GM21619 (cell line): ENCODE measurements at regions not wholly inside any gene's neighbourhood (a gene's known extent, or its start where the extent isn't known, plus 50 kb on each side); places are given as distances from the start of the nearest gene placed in this dataset.

Experiments
- ATAC-seq: cut with Tn5 transposase; IDR thresholded peaks from one replicate; pipeline ENCODE4 v1.9.1; 2021; ENCODE audit not compliant: unreplicated experiment

GRCh38 chr10:128833671-128834070 is 633.4 kb upstream of the MGMT start:
- no peak for ATAC-seq

- ATAC-seq = no peak
Observed at GRCh38 chr10:128835361-128835760, 631.7 kb upstream of the MGMT start.

DNA sequence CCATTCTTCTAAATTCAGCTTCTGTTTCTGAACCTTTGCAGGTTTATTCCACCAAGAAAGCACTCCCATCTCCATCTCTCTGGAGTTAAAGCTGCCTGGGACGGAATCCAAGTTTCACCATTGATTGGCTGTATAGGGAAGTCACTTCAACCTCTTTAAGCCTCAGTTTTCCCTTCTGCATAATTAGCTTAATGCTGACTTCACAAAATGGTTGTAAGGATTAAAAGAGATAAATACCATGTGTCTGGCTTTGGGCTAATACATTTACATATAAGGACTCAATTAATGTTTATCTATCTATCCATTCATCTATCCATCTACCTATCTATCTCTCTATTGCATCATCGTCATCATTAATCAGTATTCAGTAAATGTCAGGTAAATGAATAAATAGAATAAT is 629.6 kb upstream of the MGMT start:
- no peak for ATAC-seq

GRCh38 chr10:128839134-128839533 is 627.9 kb upstream of the MGMT start:
- no peak for ATAC-seq

DNA sequence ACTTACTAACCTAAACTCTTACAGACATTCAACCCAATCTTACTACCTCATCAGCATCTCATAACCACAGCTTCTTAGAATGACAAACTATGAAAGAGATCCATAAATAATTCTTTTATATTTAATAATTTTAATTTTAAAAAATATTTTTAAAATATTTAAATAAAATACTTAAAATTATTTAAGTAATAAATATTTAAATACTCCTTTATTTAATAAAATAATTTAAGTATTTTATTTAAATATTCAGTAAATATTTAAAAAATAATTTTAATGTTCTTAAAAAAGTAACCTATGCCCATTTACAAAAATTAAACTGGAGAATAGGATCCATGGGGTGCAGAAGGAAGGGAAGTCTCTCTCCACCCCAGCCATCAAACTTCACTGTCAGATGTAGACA is 627.3 kb upstream of the MGMT start:
- ATAC-seq = no peak

DNA sequence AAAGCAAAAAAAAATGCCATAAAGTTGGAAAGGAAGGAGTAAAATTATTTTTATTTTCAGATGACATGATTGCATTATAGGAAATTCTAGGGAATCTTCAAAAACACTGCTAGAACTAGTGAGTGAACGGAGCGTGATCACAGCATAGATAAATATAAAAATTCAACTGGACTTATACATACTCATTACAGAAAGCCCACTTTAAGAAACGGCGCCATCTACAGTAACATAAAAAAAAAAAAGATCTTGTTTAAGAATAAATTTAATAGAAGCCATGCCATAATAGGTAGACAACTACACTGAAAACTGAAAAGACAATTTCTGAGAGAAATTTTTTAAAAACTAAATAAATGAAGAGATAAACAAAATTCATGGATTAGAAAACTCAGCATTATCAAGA is 623.1 kb upstream of the MGMT start:
- no peak for ATAC-seq

DNA sequence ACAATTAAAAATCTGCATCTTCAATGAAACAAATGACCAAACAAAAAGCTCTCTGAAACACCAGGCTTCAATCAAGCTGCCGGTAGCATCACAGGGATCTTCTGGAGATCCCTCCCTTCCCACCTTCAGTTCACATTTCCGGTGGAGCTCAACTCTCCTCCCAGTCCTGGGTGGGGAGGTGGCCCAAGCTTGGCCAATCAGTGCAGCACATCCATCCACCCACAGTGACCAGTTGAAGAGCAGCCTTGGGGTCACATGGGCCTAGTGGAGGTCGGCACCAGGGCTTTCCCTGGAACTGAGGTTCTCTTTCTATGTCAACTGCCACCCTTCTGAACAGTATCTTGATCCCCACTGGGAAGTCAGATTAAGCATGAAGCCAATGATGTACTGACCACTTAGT is 620.1 kb upstream of the MGMT start:
- ATAC-seq = no peak

DNA sequence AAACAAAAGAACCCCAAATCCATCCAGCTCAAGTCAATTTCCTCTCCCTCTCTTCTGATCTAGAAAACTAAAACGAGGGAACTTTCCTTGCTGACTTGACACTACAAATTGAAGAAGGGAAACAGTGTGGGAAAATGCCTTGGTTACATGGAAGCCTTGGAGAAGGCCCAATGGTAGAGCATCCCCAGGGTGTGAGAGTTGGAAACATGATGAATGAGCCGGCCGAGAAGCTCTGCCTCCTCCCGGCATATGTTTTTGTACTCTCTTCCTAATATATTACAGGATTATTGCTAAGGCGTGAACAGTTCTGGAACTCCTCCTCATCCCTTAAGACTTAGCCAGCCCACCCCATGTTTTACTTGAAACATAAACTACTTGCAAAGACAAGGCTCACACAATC is 618.2 kb upstream of the MGMT start:
- no peak for ATAC-seq

GRCh38 chr10:128850647-128851046 is 616.4 kb upstream of the MGMT start:
- no peak for ATAC-seq

DNA sequence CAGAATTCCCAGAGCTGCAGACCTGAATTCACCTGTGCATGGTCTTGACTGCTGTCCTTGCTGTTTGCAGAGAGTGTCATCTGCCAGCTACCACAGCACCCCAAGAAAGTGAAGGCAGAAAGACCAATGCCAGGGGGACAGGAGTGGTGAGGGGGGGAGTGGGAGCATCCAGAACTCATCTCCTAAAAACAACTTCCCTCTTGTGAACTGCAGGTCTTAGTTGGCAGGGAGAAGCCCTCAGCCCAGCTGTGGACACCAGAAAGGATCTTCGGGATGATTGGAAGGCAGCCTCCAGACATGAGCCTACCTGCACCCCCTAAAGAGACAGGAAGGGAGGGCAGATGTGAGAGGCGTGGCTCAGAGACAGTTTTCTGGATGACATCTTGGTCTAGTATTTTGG is 615.8 kb upstream of the MGMT start:
- no peak for ATAC-seq

DNA sequence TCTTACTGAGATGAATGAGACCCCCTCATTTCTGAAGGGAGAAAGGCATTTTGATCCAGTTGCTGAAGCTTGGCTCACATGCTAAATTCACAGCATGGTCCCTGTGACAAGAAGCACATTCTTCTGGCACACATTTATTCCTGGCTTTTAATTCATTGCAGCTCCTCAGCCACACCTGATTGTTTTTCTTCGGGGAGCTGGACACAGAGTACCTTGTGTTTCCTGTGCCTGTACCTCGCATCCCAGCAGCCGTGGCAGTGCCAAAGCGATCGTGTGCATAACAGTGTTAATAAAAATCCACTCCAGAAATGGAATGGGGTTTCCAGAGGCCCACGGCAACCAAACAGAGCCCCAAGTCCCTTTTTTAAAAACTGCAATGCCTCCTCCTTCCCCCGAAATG is 615.3 kb upstream of the MGMT start:
- ATAC-seq = no peak

DNA sequence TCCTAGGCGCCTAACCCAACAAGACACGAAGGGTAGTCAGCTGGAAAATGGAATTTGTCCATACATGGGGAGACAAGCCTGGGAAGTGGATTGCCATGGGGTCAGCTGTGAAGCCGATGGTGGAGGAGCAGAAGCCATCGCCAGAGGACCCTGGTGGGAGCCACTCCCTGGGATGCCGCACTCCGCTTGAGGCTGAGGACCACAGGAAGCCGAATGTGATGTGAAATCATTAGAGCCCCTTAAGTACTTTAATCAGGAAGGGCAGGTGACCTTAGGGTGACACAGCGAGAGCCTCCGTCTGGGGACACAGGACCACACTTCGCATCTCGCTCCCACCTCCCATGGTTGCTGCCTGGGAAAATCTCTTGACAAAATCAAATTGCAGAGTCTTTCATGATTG is 614.6 kb upstream of the MGMT start:
- ATAC-seq = no peak

GRCh38 chr10:128852902-128853301 is 614.1 kb upstream of the MGMT start:
- no peak for ATAC-seq

GRCh38 chr10:128853537-128853936 is 613.5 kb upstream of the MGMT start:
- no peak for ATAC-seq

GRCh38 chr10:128854204-128854603 is 612.8 kb upstream of the MGMT start:
- no peak for ATAC-seq

DNA sequence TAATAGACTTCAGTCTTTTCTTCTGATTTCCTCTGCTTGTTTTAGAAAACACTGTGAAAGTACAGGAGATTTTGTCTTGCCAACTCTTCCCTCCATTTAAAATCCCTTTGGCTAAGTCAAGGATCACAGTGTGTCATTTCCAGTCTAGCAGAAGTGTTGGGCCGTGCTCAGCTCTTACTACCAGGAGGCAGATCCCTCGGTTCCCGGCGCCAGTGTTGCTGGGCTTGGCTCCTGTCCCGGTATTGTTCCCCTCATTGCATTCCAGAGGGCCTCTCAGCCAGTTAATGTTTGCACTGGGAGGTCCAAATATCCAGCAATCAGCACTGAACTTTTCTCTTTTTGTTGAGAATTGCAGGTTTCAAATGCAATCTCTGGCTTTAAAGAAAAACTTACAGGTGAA is 612.1 kb upstream of the MGMT start:
- ATAC-seq = no peak

DNA sequence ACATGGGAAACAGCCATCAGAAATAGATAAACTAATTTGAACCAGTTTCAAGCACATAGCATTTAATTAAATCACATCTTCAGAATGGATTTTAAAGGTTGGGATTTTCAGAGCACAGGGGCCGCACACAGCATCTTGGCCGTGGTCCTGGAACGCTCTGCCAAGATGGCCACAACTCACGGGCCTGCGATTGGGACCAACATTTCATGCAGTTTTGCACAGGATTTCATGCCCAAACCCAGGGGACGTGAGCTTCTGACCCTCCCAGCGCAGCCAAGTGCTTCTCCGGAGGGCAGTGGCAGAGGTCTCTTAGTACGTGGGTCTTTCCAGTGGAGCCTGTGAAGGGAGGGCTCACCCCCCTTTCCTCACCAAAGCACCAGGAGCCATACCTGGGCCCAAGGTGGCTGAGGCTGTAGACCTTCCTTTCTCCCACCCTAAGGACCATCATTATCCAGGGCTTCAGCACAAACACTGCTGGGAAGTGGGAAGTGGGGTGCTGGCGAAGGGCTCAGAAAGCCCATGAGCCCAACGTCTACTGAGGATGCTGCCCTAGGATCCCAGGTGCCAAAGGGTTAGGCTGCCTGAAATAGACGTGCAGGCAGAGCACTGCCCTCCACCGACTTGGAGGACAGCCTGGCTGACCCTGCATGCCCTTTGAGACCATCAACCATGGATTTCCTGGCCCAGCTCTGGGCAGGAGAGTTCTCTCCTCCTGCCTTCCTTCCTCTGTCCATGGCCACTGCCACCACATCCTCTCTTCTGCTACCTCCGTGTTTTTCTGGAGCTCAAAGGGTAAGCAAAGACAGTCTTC is 611.2 kb upstream of the MGMT start:
- no peak for ATAC-seq

- no peak for ATAC-seq
Observed at GRCh38 chr10:128859738-128860386, 607.2 kb upstream of the MGMT start.

GRCh38 chr10:128860574-128860973 is 606.5 kb upstream of the MGMT start:
- no peak for ATAC-seq

- ATAC-seq = no peak
Observed at GRCh38 chr10:128861018-128861901, 605.8 kb upstream of the MGMT start.

DNA sequence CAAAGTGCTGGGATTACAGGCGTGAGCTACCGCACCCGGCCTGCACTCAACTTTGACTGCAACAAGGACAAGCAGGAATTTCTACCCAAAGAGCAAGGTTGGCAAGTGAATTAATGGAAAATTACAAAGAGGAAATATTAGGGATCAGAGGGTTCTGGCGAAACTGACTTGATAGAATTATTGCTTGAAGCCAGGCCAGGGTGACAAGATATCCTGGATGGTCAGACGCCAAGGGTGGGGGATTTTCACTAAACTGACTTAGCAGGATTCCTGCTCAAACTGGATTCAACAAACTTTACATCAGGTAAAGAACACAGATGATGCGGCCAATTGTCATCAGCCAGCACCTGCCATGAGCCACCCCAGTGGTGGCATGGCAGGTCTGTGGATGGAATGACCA is 603.6 kb upstream of the MGMT start:
- no peak for ATAC-seq
